DMS 273 (cell line): ENCODE measurements at regions not wholly inside any gene's neighbourhood (a gene's known extent, or its start where the extent isn't known, plus 50 kb on each side); places are given as distances from the start of the nearest gene placed in this dataset.

Experiments
- DNase-seq: peaks from one replicate; lab custom pipeline; 2025; ENCODE audit not compliant: unreplicated experiment; lab: John Stamatoyannopoulos, UW

GRCh38 chr14:98118749-98119148, 1153.2 kb downstream of the BCL11B start:
- no peak for DNase-seq

GRCh38 chr14:98119739-98120138, 1152.3 kb downstream of the BCL11B start:
- DNase-seq, result no peak

GRCh38 chr14:98120831-98121464, 1151.0 kb downstream of the BCL11B start:
- DNase-seq, result no peak

GRCh38 chr14:98122527-98122926, 1149.5 kb downstream of the BCL11B start:
- DNase-seq, result no peak

- no peak for DNase-seq
Observed at GRCh38 chr14:98130691-98131090, 1141.3 kb downstream of the BCL11B start.

GRCh38 chr14:98131406-98131805, 1140.6 kb downstream of the BCL11B start:
- DNase-seq, result no peak

- DNase-seq, result no peak
Observed at GRCh38 chr14:98133806-98134205, 1138.2 kb downstream of the BCL11B start.

- no peak for DNase-seq
Observed at GRCh38 chr14:98136012-98136789, 1135.8 kb downstream of the BCL11B start.

- no peak for DNase-seq
Observed at GRCh38 chr14:98137131-98138025, 1134.6 kb downstream of the BCL11B start.

- peak; percentile 74 for DNase-seq
Observed at GRCh38 chr14:98138666-98139065, 1133.3 kb downstream of the BCL11B start.

- DNase-seq, result no peak
Observed at GRCh38 chr14:98140862-98141530, 1131.0 kb downstream of the BCL11B start.

GRCh38 chr14:98143566-98143965, 1128.4 kb downstream of the BCL11B start:
- no peak for DNase-seq

GRCh38 chr14:98144964-98145363, 1127.0 kb downstream of the BCL11B start:
- DNase-seq, result no peak

- DNase-seq, result no peak
Observed at GRCh38 chr14:98146416-98146815, 1125.6 kb downstream of the BCL11B start.

GRCh38 chr14:98154254-98154653, 1117.7 kb downstream of the BCL11B start:
- DNase-seq, result no peak

GRCh38 chr14:98156411-98156810, 1115.6 kb downstream of the BCL11B start:
- DNase-seq, result no peak

GRCh38 chr14:98160901-98161300, 1111.1 kb downstream of the BCL11B start:
- DNase-seq, result no peak

GRCh38 chr14:98161356-98161755, 1110.6 kb downstream of the BCL11B start:
- DNase-seq, result no peak

- DNase-seq, result no peak
Observed at GRCh38 chr14:98162856-98163805, 1108.9 kb downstream of the BCL11B start.

- DNase-seq, result no peak
Observed at GRCh38 chr14:98163873-98164272, 1108.1 kb downstream of the BCL11B start.
